Breast epithelium (tissue), 4 donors: ENCODE measurements at regions not wholly inside any gene's neighbourhood (a gene's known extent, or its start where the extent isn't known, plus 50 kb on each side); places are given as distances from the start of the nearest gene placed in this dataset.

Source experiments
- DNase-seq, 2 donors: peaks; one replicate each; pipeline ENCODE4 v3.0.0-alpha.2; 2019; ENCODE audit warnings: low spot score in 2 of 2
- H3K27ac ChIP-seq, 2 donors: fragments of 200-600 bp; sonication (generic) in 1 of 2; one replicate each; pipeline ENCODE4 v1.5.1; 2016 to 2019; ENCODE audit warnings: mild to moderate bottlenecking in 1 of 2
- H3K27me3 ChIP-seq, 2 donors: fragments of 200-600 bp; sonication (generic) in 1 of 2; one replicate each; pipeline versions ENCODE4 v1.5.1 to v1.6.0; 2017 to 2019; ENCODE audit warnings: control low read depth in 1 of 2, mild to moderate bottlenecking in 1 of 2
- H3K36me3 ChIP-seq: fragments of 200-600 bp; one replicate; pipeline ENCODE4 v1.5.1; 2019
- H3K4me1 ChIP-seq, 2 donors: fragments of 200-600 bp; sonication (generic); one replicate each; pipeline ENCODE4 v1.5.1; 2016 to 2019; ENCODE audit warnings: control low read depth in 1 of 2
- H3K4me3 ChIP-seq, 3 donors: fragments of 200-600 bp; sonication (generic); 1 replicate in 2 of 3; 2 replicates in 1 of 3; pipeline ENCODE4 v1.5.1; 2016 to 2019; ENCODE audit warnings: mild to moderate bottlenecking in 3 of 3, moderate library complexity in 2 of 3
- H3K9me3 ChIP-seq, 2 donors: fragments of 200-600 bp; sonication (generic) in 1 of 2; one replicate each; pipeline ENCODE4 v1.5.1; 2016 to 2019; ENCODE audit warnings: control low read depth in 1 of 2
- POLR2A ChIP-seq: fragments of 450-650 bp; IDR thresholded peaks from one replicate; pipeline ENCODE4 v1.6.1; 2016; ENCODE audit warnings: antibody characterized with exemption, mild to moderate bottlenecking, moderate library complexity
- POLR2AphosphoS5 ChIP-seq, 3 donors: sonication (generic); formaldehyde crosslinking; IDR thresholded peaks; one replicate each; pipeline ENCODE4 v1.6.1; 2017; ENCODE audit warnings: antibody characterized with exemption in 3 of 3
- intact Hi-C: fragments of 100-400 bp; cut with DNase I; formaldehyde crosslinking; loops from one replicate; pipeline ENCODE4 v1.15.1; 2023; ENCODE audit warnings: low total_unique reads
- TF ChIP-seq, protein P1 (sequence below), 3 donors: fragments of 450-650 bp; IDR thresholded peaks; one replicate each; pipeline ENCODE4 v1.5.1; 2016 to 2017; ENCODE audit warnings: antibody characterized with exemption in 3 of 3, mild to moderate bottlenecking in 3 of 3, moderate library complexity in 3 of 3

DNA sequence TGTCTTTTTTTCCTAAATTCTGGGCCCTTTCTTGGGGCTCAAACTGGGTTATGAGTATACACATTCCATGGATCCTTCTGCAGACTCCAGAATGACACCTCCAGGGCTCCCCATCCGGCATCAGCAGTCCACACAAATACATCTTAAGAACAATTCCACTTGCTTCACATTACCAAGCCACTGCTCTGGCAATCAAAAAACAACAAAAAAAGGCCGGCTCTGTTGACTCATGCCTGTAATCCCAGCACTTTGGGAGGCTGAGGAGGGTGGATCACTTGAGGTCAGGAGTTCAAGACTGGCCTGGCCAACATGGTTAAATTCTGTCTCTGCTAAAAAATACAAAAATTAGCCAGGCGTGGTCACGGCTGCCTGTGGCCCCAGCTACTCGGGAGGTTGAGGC, 49.9 kb upstream of the LPP start:
- DNase-seq = no peak
- H3K27me3 ChIP-seq = no peaks in the 10 kb centered on the region
- H3K4me3 ChIP-seq = no peak overlapping the region
- no peaks in the 10 kb centered on the region for H3K36me3 ChIP-seq
- H3K27ac ChIP-seq = no peak overlapping the region
- peaks cover 9 to 10% of the 10 kb centered on the region in 2 donors for H3K9me3 ChIP-seq
- TF ChIP-seq POLR2A (no peak), POLR2AphosphoS5 (IDR thresholded peaks at IDR 0.05) (no peak)
- TF ChIP-seq, protein P1, sequence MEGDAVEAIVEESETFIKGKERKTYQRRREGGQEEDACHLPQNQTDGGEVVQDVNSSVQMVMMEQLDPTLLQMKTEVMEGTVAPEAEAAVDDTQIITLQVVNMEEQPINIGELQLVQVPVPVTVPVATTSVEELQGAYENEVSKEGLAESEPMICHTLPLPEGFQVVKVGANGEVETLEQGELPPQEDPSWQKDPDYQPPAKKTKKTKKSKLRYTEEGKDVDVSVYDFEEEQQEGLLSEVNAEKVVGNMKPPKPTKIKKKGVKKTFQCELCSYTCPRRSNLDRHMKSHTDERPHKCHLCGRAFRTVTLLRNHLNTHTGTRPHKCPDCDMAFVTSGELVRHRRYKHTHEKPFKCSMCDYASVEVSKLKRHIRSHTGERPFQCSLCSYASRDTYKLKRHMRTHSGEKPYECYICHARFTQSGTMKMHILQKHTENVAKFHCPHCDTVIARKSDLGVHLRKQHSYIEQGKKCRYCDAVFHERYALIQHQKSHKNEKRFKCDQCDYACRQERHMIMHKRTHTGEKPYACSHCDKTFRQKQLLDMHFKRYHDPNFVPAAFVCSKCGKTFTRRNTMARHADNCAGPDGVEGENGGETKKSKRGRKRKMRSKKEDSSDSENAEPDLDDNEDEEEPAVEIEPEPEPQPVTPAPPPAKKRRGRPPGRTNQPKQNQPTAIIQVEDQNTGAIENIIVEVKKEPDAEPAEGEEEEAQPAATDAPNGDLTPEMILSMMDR (IDR thresholded peaks at IDR 0.05) = no peak
- no peaks in the 10 kb centered on the region for H3K4me1 ChIP-seq
- intact Hi-C loops = no loop called here
